ENCODE measurements at regions not wholly inside any gene's neighbourhood (a gene's known extent, or its start where the extent isn't known, plus 50 kb on each side); places are given as distances from the start of the nearest gene placed in this dataset.
"Not testable (repeated sequence)": the region's sequence is repeated elsewhere in the genome, so short reads cannot be mapped to it uniquely, and the experiment has no call there.

DNA sequence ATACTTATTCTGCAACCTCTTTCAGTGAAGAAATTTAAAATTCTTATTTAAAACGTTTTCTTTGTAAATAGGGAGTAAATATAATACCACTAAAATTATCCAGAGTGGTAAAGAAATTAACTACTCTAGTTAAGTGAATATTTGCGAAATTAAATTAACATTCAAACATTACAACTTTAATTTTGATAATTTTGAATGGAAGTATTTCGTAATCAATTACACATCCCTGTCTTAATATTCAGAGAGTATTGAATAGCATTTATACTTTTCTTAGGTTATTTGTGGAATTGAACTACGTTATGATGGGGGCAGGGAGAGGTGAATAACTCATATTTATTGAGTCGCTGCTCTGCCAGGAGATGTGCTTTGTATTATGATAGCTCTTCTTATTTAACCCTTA is 96.3 kb upstream of the KIF26B start:
- H3K4me3 ChIP-seq (ENCODE audit: low read depth, low read length): no peak overlapping the region
- TF ChIP-seq CTCF (IDR thresholded peaks at IDR 0.05; ENCODE audit: insufficient read depth, low read depth, low read length): no peak
- DNase-seq (ENCODE audit: low read depth): no peak

GRCh38 chr1:245056913-245057312 is 97.9 kb upstream of the KIF26B start:
- no peak for DNase-seq (ENCODE audit: low read depth)
- TF ChIP-seq CTCF (IDR thresholded peaks at IDR 0.05; ENCODE audit: insufficient read depth, low read depth, low read length): no peak
- H3K4me3 ChIP-seq (ENCODE audit: low read depth, low read length): no peak overlapping the region

DNA sequence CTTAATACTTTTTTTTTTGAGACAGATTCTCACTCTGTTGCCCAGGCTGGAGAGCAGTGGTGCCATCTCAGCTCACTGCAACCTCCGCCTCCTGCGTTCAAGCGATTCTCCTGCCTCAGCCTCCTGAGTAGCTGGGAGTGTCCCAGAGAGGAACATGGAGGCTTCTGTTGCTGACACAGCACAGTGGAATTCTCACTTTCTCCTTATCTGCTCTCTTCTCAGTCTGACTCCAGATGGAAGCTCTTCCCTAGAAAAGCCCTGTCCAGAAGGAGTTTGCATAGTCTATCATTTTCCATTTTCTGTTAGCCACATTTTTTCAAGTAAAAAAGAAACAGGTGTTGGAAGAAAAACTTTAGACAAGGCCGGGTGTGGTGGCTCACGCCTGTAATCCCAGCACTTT is 98.5 kb upstream of the KIF26B start:
- H3K4me3 ChIP-seq (ENCODE audit: low read depth, low read length): not testable (repeated sequence)
- peak; percentile 51 for DNase-seq (ENCODE audit: low read depth)

DNA sequence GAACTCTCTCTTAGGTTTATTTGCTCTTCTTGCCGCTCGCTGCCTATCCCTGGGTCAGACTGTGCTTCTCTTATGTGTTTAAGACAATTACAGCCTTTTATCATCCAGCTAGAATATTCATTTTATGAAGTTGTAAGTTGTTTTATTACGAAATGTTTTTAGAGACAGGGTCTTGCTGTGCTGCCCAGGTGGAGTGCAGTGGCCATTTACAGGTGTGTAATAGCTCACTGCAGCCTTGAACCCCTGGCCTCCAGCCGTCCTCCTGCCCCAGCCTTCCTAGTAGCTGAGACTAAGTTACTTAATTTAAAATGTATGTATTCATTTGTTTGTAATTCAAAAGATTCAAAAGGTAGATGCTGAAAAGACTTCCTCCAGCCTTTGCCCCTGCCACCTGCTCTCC is 99.0 kb upstream of the KIF26B start:
- no peak for TF ChIP-seq CTCF (IDR thresholded peaks at IDR 0.05; ENCODE audit: insufficient read depth, low read depth, low read length)
- DNase-seq (ENCODE audit: low read depth): no peak
- no peak overlapping the region for H3K4me3 ChIP-seq (ENCODE audit: low read depth, low read length)

DNA sequence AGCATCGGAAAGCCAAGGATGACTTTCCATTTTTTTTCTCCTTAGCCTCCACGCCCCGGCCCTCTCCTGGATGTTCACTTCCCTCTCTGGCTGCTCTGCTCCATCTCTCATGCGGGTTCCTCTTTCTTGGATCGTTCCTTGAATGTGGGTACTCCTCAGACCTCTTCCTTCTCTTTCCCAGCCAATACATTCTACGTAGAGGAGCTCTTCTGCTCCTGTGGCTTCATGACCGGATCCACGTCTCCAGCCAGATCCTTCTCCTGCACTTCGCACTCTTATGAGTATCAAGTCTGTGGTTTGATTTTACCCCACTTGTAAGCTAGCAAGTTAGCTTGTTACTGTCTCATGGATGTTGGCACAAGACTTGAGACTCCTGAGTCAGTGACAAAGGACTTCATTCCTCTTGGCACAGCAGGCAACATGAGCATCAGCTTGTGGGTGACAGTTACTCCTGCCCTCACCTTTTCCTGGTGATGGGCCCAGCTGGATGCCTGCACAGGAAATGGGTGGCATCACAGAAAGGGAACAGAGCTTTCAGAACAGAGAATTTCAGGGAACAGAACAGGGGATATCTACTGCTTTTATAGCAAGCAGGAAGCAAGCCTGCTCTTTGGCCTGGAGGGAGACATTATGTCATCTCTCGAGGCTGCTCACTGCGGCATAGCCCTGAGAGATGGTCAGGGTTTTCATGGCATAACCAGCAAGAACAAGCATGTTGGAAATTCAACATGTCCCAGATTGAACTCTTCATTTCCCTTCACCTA is 100.1 kb upstream of the KIF26B start:
- no peak for TF ChIP-seq CTCF (IDR thresholded peaks at IDR 0.05; ENCODE audit: insufficient read depth, low read depth, low read length)
- no peak for DNase-seq (ENCODE audit: low read depth)
- H3K4me3 ChIP-seq (ENCODE audit: low read depth, low read length): no peak overlapping the region

- no peak for DNase-seq (ENCODE audit: low read depth)
- H3K4me3 ChIP-seq (ENCODE audit: low read depth, low read length): no peak overlapping the region
- no peak for TF ChIP-seq CTCF (IDR thresholded peaks at IDR 0.05; ENCODE audit: insufficient read depth, low read depth, low read length)
Observed at GRCh38 chr1:245054105-245054504, 100.7 kb upstream of the KIF26B start.

GRCh38 chr1:245052258-245052657 is 102.5 kb upstream of the KIF26B start:
- DNase-seq (ENCODE audit: low read depth): no peak
- no peak for TF ChIP-seq CTCF (IDR thresholded peaks at IDR 0.05; ENCODE audit: insufficient read depth, low read depth, low read length)
- H3K4me3 ChIP-seq (ENCODE audit: low read depth, low read length): no peak overlapping the region

Measured in fibroblast of villous mesenchyme (primary cell).